SK-N-MC (cell line): ENCODE measurements at regions not wholly inside any gene's neighbourhood (a gene's known extent, or its start where the extent isn't known, plus 50 kb on each side); places are given as distances from the start of the nearest gene placed in this dataset.

Experiments
- EZH2 ChIP-seq: fragments of 200-600 bp; sonication (generic); IDR thresholded peaks from one replicate; pipeline ENCODE4 v1.6.1; 2017; ENCODE audit warnings: antibody characterized with exemption
- POLR2AphosphoS5 ChIP-seq: IDR thresholded peaks from 2 replicates; pipeline ENCODE4 v1.6.1; 2012; ENCODE audit warnings: mild to moderate bottlenecking, low read depth, low read length, borderline replicate concordance

GRCh38 chr2:126798276-126799140, 100.2 kb upstream of the TEX51 start:
- TF ChIP-seq POLR2AphosphoS5 (no peak), EZH2 (no peak)
